OCI-LY3 (cell line): ENCODE measurements at regions not wholly inside any gene's neighbourhood (a gene's known extent, or its start where the extent isn't known, plus 50 kb on each side); places are given as distances from the start of the nearest gene placed in this dataset.

Experiments used
- CTCF ChIP-seq: fragments of 200-600, 300-600 bp; sonication (generic); IDR thresholded peaks from 2 replicates; pipeline ENCODE4 v1.5.1; 2014; ENCODE audit warnings: antibody characterized with exemption, low read length, low read depth
- EZH2phosphoT487 ChIP-seq: fragments of 200-600 bp; shearing (Covaris generic); IDR thresholded peaks from 2 replicates; pipeline ENCODE4 v1.6.1; 2018; ENCODE audit warnings: antibody characterized with exemption, mixed run types, low read depth

- TF ChIP-seq CTCF: no peak
- no peak for TF ChIP-seq EZH2phosphoT487
These were observed 440.9 kb downstream of the LRFN5 start for GRCh38 chr14:42047421-42048055.
